Fibroblast of skin of right biceps (primary cell): ENCODE measurements at regions not wholly inside any gene's neighbourhood (a gene's known extent, or its start where the extent isn't known, plus 50 kb on each side); places are given as distances from the start of the nearest gene placed in this dataset.
"Not testable (repeated sequence)": the region's sequence is repeated elsewhere in the genome, so short reads cannot be mapped to it uniquely, and the experiment has no call there.

Source experiments
- DNase-seq: peaks from one replicate; pipeline ENCODE4 v3.0.0-alpha.2; 2013

GRCh38 chr5:125050926-125051325 is 304.5 kb upstream of the ZNF608 start:
- DNase-seq = no peak

- DNase-seq = no peak
Observed at GRCh38 chr5:125052584-125052983, 306.1 kb upstream of the ZNF608 start.

GRCh38 chr5:125053179-125053578 is 306.7 kb upstream of the ZNF608 start:
- DNase-seq = no peak

DNA sequence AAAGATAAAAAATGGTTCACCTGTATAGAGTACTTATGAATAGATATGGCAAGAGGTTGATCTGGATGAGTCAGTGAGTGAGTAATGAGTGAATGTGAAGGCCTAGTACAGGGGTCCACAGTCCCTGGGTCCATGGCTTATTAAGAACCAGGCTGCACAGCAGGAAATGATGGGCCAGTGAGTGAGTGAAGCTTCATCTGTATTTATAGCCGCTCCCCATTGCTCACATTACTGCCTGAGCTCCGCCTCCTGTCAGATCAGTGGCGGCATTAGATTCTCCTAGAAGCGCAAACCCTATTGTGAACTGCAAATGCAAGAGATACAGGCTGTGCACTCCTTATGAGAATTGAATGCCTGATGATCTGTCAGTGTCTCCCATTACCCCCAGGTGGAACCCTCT is 307.7 kb upstream of the ZNF608 start:
- peak; percentile 19 for DNase-seq

GRCh38 chr5:125056671-125057485 is 310.4 kb upstream of the ZNF608 start:
- no peak for DNase-seq

DNA sequence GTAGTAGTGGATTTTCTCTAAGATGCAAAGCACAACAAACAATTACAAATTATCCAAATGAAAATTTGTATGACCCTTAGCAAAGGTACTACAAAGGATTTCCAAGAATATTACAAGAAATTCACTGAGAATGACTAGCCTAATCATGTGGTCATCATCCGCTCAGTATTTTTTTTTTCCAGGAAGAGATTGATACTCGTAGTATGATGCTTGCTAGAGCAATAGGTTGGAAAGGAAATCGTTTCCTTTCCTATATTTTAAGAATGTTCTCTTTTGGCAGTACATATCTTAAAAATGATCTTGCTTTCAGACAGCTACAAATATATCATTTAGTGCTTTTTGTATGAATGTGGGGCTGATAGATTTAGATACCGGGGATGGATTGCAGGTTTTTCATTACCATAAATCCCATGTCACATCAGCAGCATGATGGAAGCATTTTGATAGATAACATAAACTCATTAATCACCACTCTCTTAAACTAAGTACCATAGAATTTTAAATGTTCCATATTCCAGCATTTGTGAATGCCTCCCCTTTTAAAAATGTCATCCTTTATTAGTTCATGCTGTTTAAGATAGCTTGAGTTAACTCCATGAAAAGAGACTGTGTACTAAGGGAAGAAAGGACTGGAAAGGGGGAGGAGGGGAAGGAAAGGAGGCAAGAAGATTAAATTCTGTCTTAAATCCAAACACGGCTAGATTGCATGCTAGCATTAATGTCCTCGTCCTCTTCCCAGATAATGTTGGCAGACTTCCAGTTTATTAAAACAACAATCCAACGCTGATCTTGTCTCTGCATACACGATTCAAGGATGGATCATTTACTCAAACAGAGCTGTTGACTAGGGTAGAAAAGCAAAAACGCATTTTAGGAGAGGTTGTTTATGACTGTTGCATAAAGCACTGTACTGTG is 311.7 kb upstream of the ZNF608 start:
- peak; percentile 68 for DNase-seq

DNA sequence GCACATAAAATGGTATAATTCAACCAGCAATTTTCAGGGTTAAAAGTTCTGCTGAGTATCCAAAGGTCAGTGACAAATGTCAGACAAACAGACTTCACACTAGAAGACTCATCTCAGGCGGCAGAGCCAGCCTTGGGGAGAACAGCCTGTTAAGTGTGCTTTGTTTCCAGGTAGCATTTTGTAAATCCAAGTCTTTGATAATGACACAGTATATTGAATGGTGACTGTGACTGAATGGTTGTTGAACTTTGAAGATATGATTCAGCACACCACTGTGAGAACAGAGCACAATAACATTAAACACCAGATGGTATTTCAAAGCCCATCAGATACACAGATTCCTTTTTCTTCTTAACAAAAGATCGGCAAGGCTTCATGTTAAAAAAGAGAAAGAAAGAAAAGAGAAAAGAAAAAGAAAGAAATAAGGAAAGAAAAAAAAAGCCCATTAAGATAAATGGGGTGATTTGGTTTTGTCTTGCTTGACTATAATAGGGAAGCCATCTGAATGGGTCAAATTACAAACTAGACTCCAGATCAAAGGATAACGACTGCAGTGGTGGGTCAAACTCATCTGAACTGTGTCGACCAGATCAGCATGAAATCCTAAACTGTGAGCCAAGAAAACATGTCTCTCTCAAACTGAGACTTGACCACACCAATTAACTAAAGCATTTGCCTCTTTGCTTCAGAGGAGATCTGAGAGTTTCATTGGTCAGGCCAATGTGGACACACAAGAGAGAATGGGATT is 313.0 kb upstream of the ZNF608 start:
- no peak for DNase-seq

- no peak for DNase-seq
Observed at GRCh38 chr5:125061726-125062125, 315.3 kb upstream of the ZNF608 start.

- DNase-seq = peak; percentile 75
Observed at GRCh38 chr5:125064621-125065438, 318.4 kb upstream of the ZNF608 start.

GRCh38 chr5:125065741-125066140 is 319.3 kb upstream of the ZNF608 start:
- DNase-seq = no peak

DNA sequence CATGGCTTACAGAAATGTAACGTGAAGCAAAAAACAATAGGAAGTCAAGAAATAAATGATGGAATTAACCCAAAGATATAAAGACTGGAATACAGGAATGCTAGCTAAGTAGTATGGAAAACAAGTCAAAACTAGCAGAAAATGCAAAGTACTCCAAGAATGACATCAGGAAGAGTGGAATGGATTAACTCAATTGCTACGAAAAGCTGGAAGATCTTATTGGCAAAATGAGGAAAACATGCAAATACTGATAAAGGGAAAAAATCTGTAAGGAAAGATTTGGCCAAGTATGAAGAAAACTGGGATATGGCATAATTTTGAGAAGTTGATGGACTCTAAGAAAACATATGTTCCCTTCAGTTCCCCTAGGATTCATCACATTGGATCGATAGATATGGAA is 324.5 kb upstream of the ZNF608 start:
- DNase-seq = no peak

- no peak for DNase-seq
Observed at GRCh38 chr5:125073090-125073489, 326.7 kb upstream of the ZNF608 start.

DNA sequence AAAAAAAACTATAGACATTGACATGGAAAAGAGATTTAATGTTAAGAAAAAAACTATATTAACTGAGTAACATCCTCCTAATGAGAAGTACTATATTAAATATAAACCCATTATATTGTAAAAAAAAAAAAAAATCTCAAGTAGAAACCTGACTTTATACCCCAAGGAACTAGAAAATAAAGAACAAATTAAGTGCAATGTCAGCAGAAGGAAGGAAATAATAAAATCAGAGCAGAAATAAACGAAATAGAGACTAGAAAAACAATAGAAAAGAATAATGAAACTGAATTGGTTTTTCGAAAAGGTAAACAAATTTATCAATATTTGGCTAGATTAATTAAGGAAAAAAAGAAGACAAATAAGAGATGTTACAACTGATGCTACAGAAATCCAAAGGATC is 329.1 kb upstream of the ZNF608 start:
- DNase-seq = no peak

GRCh38 chr5:125079028-125079427 is 332.6 kb upstream of the ZNF608 start:
- DNase-seq = not testable (repeated sequence)

GRCh38 chr5:125081101-125081500 is 334.7 kb upstream of the ZNF608 start:
- DNase-seq = no peak

DNA sequence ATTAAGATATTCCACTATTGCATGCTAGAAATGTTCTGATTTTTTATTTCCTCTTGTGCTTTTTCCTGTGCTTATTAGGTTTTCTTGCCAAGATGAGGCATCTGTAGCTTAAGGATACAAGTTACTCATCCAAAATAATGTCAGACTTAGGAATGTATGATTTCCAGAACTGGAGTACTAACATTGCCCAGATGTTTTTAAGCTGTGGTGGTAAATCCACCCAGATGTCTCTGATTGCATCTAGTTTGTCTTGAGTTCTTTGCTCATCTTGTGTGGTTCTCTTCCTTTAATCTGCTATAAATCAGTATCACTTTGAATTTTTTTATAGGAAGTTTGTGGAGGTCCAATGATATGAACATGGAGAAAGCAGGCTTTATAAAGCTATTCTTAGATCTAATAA is 337.5 kb upstream of the ZNF608 start:
- peak; percentile 90 for DNase-seq

GRCh38 chr5:125085797-125086505 is 339.5 kb upstream of the ZNF608 start:
- no peak for DNase-seq

DNA sequence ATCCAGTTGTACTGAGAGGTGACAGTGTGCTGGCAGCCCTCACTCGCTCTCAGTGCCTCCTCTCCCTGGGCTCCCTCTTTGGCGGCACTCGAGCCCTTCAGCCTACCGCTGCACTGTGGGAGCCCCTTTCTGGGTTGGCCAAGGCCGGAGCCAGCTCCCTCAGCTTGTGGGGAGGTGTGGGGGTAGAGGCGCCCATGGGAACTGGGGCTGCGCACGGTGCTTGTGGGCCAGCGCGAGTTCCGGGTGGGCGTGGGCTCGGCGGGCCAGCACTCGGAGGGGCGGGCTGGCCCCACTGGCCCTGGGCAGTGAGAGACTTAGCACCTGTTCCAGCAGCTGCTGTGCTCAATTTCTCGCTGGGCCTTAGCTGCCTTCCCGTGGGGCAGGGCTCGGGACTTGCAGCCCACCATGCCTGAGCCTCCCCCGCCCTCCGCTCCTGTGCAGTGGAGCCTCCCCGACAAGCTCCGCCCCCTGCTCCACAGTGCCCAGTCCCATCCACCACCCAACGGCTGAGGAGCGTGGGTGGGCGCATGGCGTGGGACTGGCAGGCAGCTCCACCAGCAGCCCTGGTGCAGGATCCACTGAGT is 342.2 kb upstream of the ZNF608 start:
- no peak for DNase-seq

GRCh38 chr5:125092138-125092537 is 345.7 kb upstream of the ZNF608 start:
- DNase-seq = not testable (repeated sequence)

- peak; percentile 95 for DNase-seq
Observed at GRCh38 chr5:125093776-125094175, 347.3 kb upstream of the ZNF608 start.

DNA sequence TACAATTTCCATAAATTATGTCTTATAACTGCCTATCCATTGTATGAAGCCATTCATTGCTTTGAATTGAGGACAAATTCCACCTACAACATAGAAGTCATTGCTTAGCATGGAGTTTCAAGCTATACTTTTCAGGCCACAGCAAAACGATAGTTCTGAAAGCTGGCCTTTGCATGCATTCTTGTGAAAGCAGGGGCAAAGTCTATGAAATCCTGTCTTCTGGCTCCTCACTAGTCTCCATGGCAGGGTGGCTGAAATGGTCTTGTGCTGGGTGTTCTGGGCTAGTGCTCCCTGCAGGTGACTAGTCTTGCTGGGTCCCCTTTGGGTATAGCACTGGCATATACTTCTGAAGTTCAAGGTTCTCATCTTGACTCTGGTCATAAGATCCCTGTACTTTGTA is 353.9 kb upstream of the ZNF608 start:
- no peak for DNase-seq
